K562 (cell line): ENCODE measurements at regions not wholly inside any gene's neighbourhood (a gene's known extent, or its start where the extent isn't known, plus 50 kb on each side); places are given as distances from the start of the nearest gene placed in this dataset.
"Not testable (repeated sequence)": the region's sequence is repeated elsewhere in the genome, so short reads cannot be mapped to it uniquely, and the experiment has no call there.

Experiments
- ATAC-seq: fragments of 200-7000 bp; cut with Tn5 transposase; 3 replicates; pipeline ENCODE4 v1.9.1; 2020; ENCODE audit warnings: moderate library complexity
- BruUV-seq: library from RNA; stranded (reverse); fragments of 400-500 nt; replicated peaks from 2 replicates; lab custom pipeline; 2021; lab: Mats Ljungman, UMichigan
- CTCF ChIA-PET: fragments of 300-600 bp; formaldehyde crosslinking; extraction: SDS; loops from one replicate; lab custom pipeline; 2021; ENCODE audit warnings: low intra/inter-chr PET ratio; lab: Yijun Ruan, JAX
- POLR2A ChIA-PET: fragments of 300-600, 350-650 bp; sonication (Branson Sonifier 250); formaldehyde crosslinking; extraction: SDS; loops from one replicate; lab custom pipeline; 2021; ENCODE audit warnings: antibody characterized with exemption, inconsistent platforms; lab: Yijun Ruan, JAX
- DNase-seq, 4 experiments: peaks; one replicate each; pipeline versions ENCODE4 v3.0.0 to v3.0.0-alpha.2; 2011 to 2018; ENCODE audit warnings: low spot score in 3 of 4, mixed read lengths in 3 of 4; ENCODE audit errors: extremely low read depth in 1 of 4
- FAIRE-seq: peaks from 2 replicates; lab custom pipeline; 2011; peaks lifted over from hg19 to GRCh38; lab: Jason Lieb, UNC
- H2AFZ ChIP-seq: 2 replicates; pipeline ENCODE4 v1.6.0; 2011; ENCODE audit warnings: low read depth, low read length, control low read depth, inconsistent platforms
- H3K27ac ChIP-seq: fragments of 200-600 bp; 3 replicates; pipeline ENCODE4 v1.8.0; 2011; ENCODE audit warnings: low read depth, mild to moderate bottlenecking, control low read depth, inconsistent platforms, low read length, moderate library complexity, mixed read lengths; ENCODE audit errors: extremely low read depth
- H3K27me3 ChIP-seq, 2 experiments: fragments of 300-600 bp in 1 of 2; 2 replicates in 1 of 2; 3 replicates in 1 of 2; pipeline versions ENCODE4 v1.6.0 to v1.8.0; 2011; ENCODE audit warnings: inconsistent platforms in 2 of 2, low read length in 2 of 2, mild to moderate bottlenecking in 1 of 2, mixed read lengths in 1 of 2, moderate library complexity in 1 of 2; ENCODE audit not compliant: control insufficient read depth in 2 of 2, insufficient read depth in 2 of 2
- H3K36me3 ChIP-seq: fragments of 300-600 bp; 3 replicates; pipeline ENCODE4 v1.8.0; 2011; ENCODE audit warnings: mild to moderate bottlenecking, low read length, inconsistent platforms; ENCODE audit not compliant: control insufficient read depth, insufficient read depth
- H3K4me1 ChIP-seq, 2 experiments: fragments of 200-600 bp in 1 of 2; replicated peaks in 1 of 2; 2 replicates in 1 of 2; 3 replicates in 1 of 2; pipeline versions ENCODE4 v1.5.1 to v1.8.0; 2011; ENCODE audit warnings: inconsistent platforms in 2 of 2, low read length in 2 of 2, mild to moderate bottlenecking in 1 of 2, mixed read lengths in 1 of 2, moderate library complexity in 1 of 2; ENCODE audit not compliant: control insufficient read depth in 2 of 2, insufficient read depth in 2 of 2
- H3K4me2 ChIP-seq: 2 replicates; pipeline ENCODE4 v1.6.1; 2011; ENCODE audit warnings: low read length, control low read depth, inconsistent platforms, mixed read lengths; ENCODE audit not compliant: insufficient read depth
- H3K4me3 ChIP-seq: fragments of 200-600 bp; sonication (generic), shearing (Covaris generic); 2 replicates; pipeline ENCODE4 v1.5.1; 2016; ENCODE audit warnings: control low read depth, inconsistent platforms
- H3K79me2 ChIP-seq: fragments of 200-600 bp; 3 replicates; pipeline ENCODE4 v1.8.0; 2011; ENCODE audit warnings: low read length, inconsistent platforms; ENCODE audit not compliant: control insufficient read depth, insufficient read depth
- H3K9ac ChIP-seq, 2 experiments: 2 replicates each; pipeline versions ENCODE4 v1.6.0 to v1.6.1; 2011; ENCODE audit warnings: low read depth in 2 of 2, low read length in 2 of 2, control low read depth in 1 of 2, inconsistent platforms in 1 of 2, mild to moderate bottlenecking in 1 of 2, mixed read lengths in 1 of 2; ENCODE audit not compliant: insufficient read depth in 1 of 2
- H3K9me1 ChIP-seq: one replicate; pipeline ENCODE4 v1.6.0; 2011; ENCODE audit warnings: inconsistent platforms, mild to moderate bottlenecking, low read length, moderate library complexity; ENCODE audit not compliant: control insufficient read depth, insufficient read depth
- H3K9me3 ChIP-seq: replicated peaks from 2 replicates; pipeline ENCODE4 v1.5.1; 2011; ENCODE audit warnings: low read depth, low read length, inconsistent platforms; ENCODE audit not compliant: control insufficient read depth, insufficient read depth
- H4K20me1 ChIP-seq: replicated peaks from 2 replicates; pipeline ENCODE4 v1.6.1; 2011; ENCODE audit warnings: low read length, inconsistent platforms, mixed read lengths; ENCODE audit not compliant: control insufficient read depth, insufficient read depth
- ELF2 ChIP-seq: fragments of 250-450 bp; sonication (Bioruptor Pico); IDR thresholded peaks from 2 replicates; pipeline ENCODE4 v1.5.0; 2021; ENCODE audit warnings: mild to moderate bottlenecking
- ZNF79 ChIP-seq: fragments of 250-450 bp; sonication (Bioruptor Pico); IDR thresholded peaks from 2 replicates; pipeline ENCODE4 v1.4.0; 2020; ENCODE audit warnings: low read depth, mild to moderate bottlenecking, moderate library complexity
- WGBS: fragments of 100-300 bp; shearing (Covaris generic); methylation state at CpG from one replicate; pipeline ENCODE4 v1.1.6; 2016; ENCODE audit warnings: low coverage, mixed read lengths; ENCODE audit not compliant: insufficient coverage; ENCODE audit errors: missing lambda C conversion rate; 5-methylcytosine and 5-hydroxymethylcytosine counted together
- in situ Hi-C: fragments of 300-500 bp; cut with MboI; formaldehyde crosslinking; loops from 4 replicates; pipeline ENCODE4 v1.15.0; 2018; ENCODE audit warnings: inconsistent platforms, mixed read lengths
- intact Hi-C: fragments of 100-400 bp; cut with micrococcal nuclease; formaldehyde crosslinking; loops from 2 replicates; pipeline ENCODE4 v1.14.2; 2022

GRCh38 chr2:238722883-238723282 lies 125.0 kb upstream of the TWIST2 start:
- H3K4me1 ChIP-seq, result no peaks in the 10 kb centered on the region
- DNase-seq, result no peak
- no peaks in the 10 kb centered on the region for H3K79me2 ChIP-seq
- no peaks in the 10 kb centered on the region for H4K20me1 ChIP-seq
- H3K9ac ChIP-seq, result no peak overlapping the region
- H3K9me3 ChIP-seq, result no peaks in the 10 kb centered on the region
- FAIRE-seq, result no peak
- no peak for ATAC-seq
- H3K36me3 ChIP-seq, result no peaks in the 10 kb centered on the region
- no peak overlapping the region for H3K4me3 ChIP-seq
- H3K9me1 ChIP-seq, result no peaks in the 10 kb centered on the region
- ChIA-PET POLR2A (interaction anchor here (0.7 kb wide), 1 partner anchor 197 kb away, joined by 4 read pairs; no protein-coding TSS in a partner anchor), CTCF (no interaction called here)
- in situ Hi-C loops, result no loop called here
- H3K27me3 ChIP-seq, result no peaks in the 10 kb centered on the region
- H2AFZ ChIP-seq, result no peak overlapping the region
- no TSS peak for BruUV-seq
- H3K27ac ChIP-seq, result no peak overlapping the region
- TF ChIP-seq ZNF79 (CRISPR knock-in tag) (no peak), ELF2 (CRISPR knock-in tag) (no peak)
- 11% methylated on average over 17 of the region's 33 CpGs for WGBS
- H3K4me2 ChIP-seq, result no peak overlapping the region
- intact Hi-C loops, result loop anchor here (5.0 kb wide), 1 partner anchor 64 kb away; no protein-coding TSS in a partner anchor

- H3K9me3 ChIP-seq, ATAC-seq, H3K27me3 ChIP-seq, H3K36me3 ChIP-seq, H3K27ac ChIP-seq, BruUV-seq, DNase-seq, H3K4me3 ChIP-seq, H3K9me1 ChIP-seq, H4K20me1 ChIP-seq, FAIRE-seq, POLR2A ChIA-PET, CTCF ChIA-PET, H2AFZ ChIP-seq, in situ Hi-C loops, H3K79me2 ChIP-seq, H3K4me1 ChIP-seq, H3K9ac ChIP-seq, H3K4me2 ChIP-seq: not testable (repeated sequence)
- 1% methylated on average over 8 of the region's 8 CpGs for WGBS
- intact Hi-C loops, result loop anchor here (5.0 kb wide), 1 partner anchor 63 kb away; no protein-coding TSS in a partner anchor
Measured at GRCh38 chr2:238723740-238724320, 124.1 kb upstream of the TWIST2 start.
